IMR-90 (cell line): ENCODE measurements at regions not wholly inside any gene's neighbourhood (a gene's known extent, or its start where the extent isn't known, plus 50 kb on each side); places are given as distances from the start of the nearest gene placed in this dataset.

Experiments
- BHLHE40 ChIP-seq: fragments of 150-350 bp; IDR thresholded peaks from 2 replicates; pipeline ENCODE4 v1.6.1; 2016; ENCODE audit warnings: mild to moderate bottlenecking, low read depth, low read length
- POLR2A ChIP-seq: IDR thresholded peaks from 2 replicates; pipeline ENCODE4 v1.6.1; 2012; ENCODE audit warnings: mild to moderate bottlenecking, low read depth, low read length
- TF ChIP-seq, protein P1 (sequence below): fragments of 150-350 bp; IDR thresholded peaks from 2 replicates; pipeline ENCODE4 v1.6.1; 2017; ENCODE audit warnings: mild to moderate bottlenecking, antibody characterized with exemption, low read length, low read depth

DNA sequence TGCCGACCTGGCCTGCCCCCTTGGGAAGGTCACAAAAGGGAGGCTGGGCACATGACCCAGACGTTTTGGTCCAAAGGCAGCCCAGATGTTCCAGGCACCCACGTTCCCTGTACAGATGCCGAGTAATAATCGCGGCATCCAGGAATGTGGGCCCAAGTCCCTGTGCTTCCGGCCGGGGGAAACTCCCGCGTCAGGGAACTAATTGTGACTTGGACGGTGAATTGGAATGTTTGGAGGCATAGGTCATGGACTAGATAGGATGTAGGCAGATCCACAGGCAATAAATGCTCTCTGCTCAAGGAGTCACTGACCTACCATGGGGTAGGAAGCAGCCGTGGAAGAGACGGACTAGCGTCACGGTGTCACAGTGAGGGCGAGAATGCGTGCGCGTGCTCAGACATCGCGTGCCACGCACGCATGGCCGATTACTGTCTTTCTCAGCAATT lies 178.4 kb downstream of the DUSP10 start:
- TF ChIP-seq, protein P1, sequence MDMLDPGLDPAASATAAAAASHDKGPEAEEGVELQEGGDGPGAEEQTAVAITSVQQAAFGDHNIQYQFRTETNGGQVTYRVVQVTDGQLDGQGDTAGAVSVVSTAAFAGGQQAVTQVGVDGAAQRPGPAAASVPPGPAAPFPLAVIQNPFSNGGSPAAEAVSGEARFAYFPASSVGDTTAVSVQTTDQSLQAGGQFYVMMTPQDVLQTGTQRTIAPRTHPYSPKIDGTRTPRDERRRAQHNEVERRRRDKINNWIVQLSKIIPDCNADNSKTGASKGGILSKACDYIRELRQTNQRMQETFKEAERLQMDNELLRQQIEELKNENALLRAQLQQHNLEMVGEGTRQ: no peak
- TF ChIP-seq BHLHE40 (no peak), POLR2A (no peak)
